Suprapubic skin (tissue), 4 donors: ENCODE measurements at regions not wholly inside any gene's neighbourhood (a gene's known extent, or its start where the extent isn't known, plus 50 kb on each side); places are given as distances from the start of the nearest gene placed in this dataset.
"Not testable (repeated sequence)": the region's sequence is repeated elsewhere in the genome, so short reads cannot be mapped to it uniquely, and the experiment has no call there.

Experiments
- DNase-seq, 2 donors: peaks; one replicate each; pipeline ENCODE4 v3.0.0-alpha.2; 2019; ENCODE audit warnings: low spot score in 2 of 2
- H3K27ac ChIP-seq: fragments of 200-600 bp; sonication (generic); one replicate; pipeline ENCODE4 v1.5.1; 2019
- H3K27me3 ChIP-seq: fragments of 200-600 bp; sonication (generic); one replicate; pipeline ENCODE4 v1.5.1; 2019
- H3K36me3 ChIP-seq: fragments of 200-600 bp; sonication (generic); one replicate; pipeline ENCODE4 v1.5.1; 2019
- H3K4me1 ChIP-seq: fragments of 200-600 bp; sonication (generic); one replicate; pipeline ENCODE4 v1.5.1; 2019
- H3K4me3 ChIP-seq: fragments of 200-600 bp; sonication (generic); one replicate; pipeline ENCODE4 v1.5.1; 2019; ENCODE audit warnings: mild to moderate bottlenecking
- H3K9me3 ChIP-seq: fragments of 200-600 bp; sonication (generic); one replicate; pipeline ENCODE4 v1.5.1; 2019
- EP300 ChIP-seq: sonication (generic); formaldehyde crosslinking; IDR thresholded peaks from one replicate; pipeline ENCODE4 v1.6.1; 2017; ENCODE audit warnings: antibody characterized with exemption
- POLR2A ChIP-seq, 2 donors: fragments of 450-650 bp; IDR thresholded peaks; one replicate each; pipeline ENCODE4 v1.6.1; 2017; ENCODE audit warnings: antibody characterized with exemption in 2 of 2, mild to moderate bottlenecking in 2 of 2, moderate library complexity in 2 of 2
- POLR2AphosphoS5 ChIP-seq, 3 donors: sonication (generic); formaldehyde crosslinking; IDR thresholded peaks; one replicate each; pipeline ENCODE4 v1.6.1; 2017; ENCODE audit warnings: antibody characterized with exemption in 3 of 3
- WGBS: methylation state at CpG from one replicate; pipeline ENCODE4 v1.1.5; 2018; 5-methylcytosine and 5-hydroxymethylcytosine counted together
- TF ChIP-seq, protein P1 (sequence below), 2 donors: fragments of 200-600 bp in 1 of 2; fragments of 450-650 bp in 1 of 2; sonication (generic) in 1 of 2; IDR thresholded peaks; one replicate each; pipeline ENCODE4 v1.5.1; 2016 to 2019; ENCODE audit warnings: antibody characterized with exemption in 2 of 2, mild to moderate bottlenecking in 1 of 2, moderate library complexity in 1 of 2

DNA sequence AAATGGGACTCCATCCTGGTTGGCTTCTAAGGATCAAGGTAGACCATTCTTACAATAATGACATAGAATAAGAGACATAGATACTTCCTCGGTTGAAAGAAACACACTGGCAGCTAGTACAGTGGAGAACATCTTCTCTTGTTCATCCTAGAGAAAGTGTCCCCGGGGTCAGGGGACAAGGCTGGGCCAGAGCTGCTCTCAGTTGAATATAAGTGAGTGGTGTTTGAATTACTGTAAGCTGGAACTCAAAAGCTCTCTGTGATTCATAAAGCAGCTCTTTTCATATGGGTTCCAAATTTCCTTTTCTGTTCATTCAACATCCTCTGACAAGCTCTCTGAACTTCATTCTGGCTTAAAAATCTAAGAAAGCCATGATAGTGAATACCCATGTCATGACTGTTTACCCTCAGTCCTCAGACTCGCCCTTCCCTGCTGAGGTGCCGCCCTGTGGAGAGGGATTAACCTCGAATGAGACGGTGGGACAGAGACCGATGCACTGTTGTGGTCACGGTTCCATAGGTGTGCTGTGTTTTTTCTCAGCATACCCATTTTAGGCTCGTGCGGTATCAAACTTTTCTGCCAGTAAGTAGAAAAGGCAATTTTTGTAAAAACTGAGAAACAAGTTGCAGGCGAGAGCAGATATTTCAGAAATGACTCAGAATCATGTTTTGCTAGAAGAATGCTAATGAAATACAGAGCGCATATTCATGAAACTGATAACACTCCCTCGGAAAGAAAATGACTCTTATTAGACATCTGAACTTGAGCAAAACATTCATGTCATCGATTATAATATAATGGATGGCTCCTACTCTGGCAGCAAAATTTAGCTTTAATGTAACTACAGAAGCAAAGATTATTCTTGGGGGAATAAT lies 351.1 kb downstream of the ANAPC1 start:
- DNase-seq, H3K4me3 ChIP-seq, H3K9me3 ChIP-seq, H3K36me3 ChIP-seq, H3K27me3 ChIP-seq: not testable (repeated sequence)
- Histone ChIP-seq H3K27ac (peak overlapping the region; percentile 34), H3K4me1 (peaks cover 13% of the 10 kb centered on the region)
- 54% methylated on average over 2 of the region's 14 CpGs for WGBS

GRCh38 chr2:111533557-111534247 lies 350.3 kb downstream of the ANAPC1 start:
- not testable (repeated sequence) for H3K9me3 ChIP-seq, H3K4me3 ChIP-seq, DNase-seq, H3K36me3 ChIP-seq, H3K27me3 ChIP-seq
- Histone ChIP-seq H3K4me1 (peaks cover 13% of the 10 kb centered on the region), H3K27ac (peak overlapping the region; percentile 56)
- WGBS: 65% methylated on average over 4 of the region's 8 CpGs

GRCh38 chr2:111534910-111535352 lies 349.1 kb downstream of the ANAPC1 start:
- whole genome bisulfite sequencing: 49% methylated on average over 4 of the region's 4 CpGs
- Histone ChIP-seq H3K4me3 (no peak overlapping the region), H3K36me3 (no peaks in the 10 kb centered on the region), H3K27ac (no peak overlapping the region), H3K27me3 (no peaks in the 10 kb centered on the region), H3K4me1 (peaks cover 13% of the 10 kb centered on the region), H3K9me3 (no peaks in the 10 kb centered on the region)
- TF ChIP-seq, protein P1, sequence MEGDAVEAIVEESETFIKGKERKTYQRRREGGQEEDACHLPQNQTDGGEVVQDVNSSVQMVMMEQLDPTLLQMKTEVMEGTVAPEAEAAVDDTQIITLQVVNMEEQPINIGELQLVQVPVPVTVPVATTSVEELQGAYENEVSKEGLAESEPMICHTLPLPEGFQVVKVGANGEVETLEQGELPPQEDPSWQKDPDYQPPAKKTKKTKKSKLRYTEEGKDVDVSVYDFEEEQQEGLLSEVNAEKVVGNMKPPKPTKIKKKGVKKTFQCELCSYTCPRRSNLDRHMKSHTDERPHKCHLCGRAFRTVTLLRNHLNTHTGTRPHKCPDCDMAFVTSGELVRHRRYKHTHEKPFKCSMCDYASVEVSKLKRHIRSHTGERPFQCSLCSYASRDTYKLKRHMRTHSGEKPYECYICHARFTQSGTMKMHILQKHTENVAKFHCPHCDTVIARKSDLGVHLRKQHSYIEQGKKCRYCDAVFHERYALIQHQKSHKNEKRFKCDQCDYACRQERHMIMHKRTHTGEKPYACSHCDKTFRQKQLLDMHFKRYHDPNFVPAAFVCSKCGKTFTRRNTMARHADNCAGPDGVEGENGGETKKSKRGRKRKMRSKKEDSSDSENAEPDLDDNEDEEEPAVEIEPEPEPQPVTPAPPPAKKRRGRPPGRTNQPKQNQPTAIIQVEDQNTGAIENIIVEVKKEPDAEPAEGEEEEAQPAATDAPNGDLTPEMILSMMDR (IDR thresholded peaks at IDR 0.05): no peak
- no peak for TF ChIP-seq EP300
- no peak for TF ChIP-seq POLR2A (IDR thresholded peaks at IDR 0.05)
- no peak for TF ChIP-seq POLR2AphosphoS5 (IDR thresholded peaks at IDR 0.05)
- DNase-seq: no peak

GRCh38 chr2:111535404-111535803 lies 348.6 kb downstream of the ANAPC1 start:
- Histone ChIP-seq H3K36me3 (no peaks in the 10 kb centered on the region), H3K27me3 (no peaks in the 10 kb centered on the region), H3K4me3 (no peak overlapping the region), H3K4me1 (peaks cover 13% of the 10 kb centered on the region), H3K27ac (no peak overlapping the region), H3K9me3 (no peaks in the 10 kb centered on the region)
- 67% methylated on average over 1 of the region's 1 CpG for WGBS
- TF ChIP-seq, protein P1 (IDR thresholded peaks at IDR 0.05): no peak
- TF ChIP-seq POLR2AphosphoS5 (IDR thresholded peaks at IDR 0.05): no peak
- no peak for TF ChIP-seq POLR2A (IDR thresholded peaks at IDR 0.05)
- TF ChIP-seq EP300: no peak
- no peak for DNase-seq

GRCh38 chr2:111537078-111537655 lies 346.8 kb downstream of the ANAPC1 start:
- 94% methylated on average over 15 of the region's 15 CpGs for WGBS
- H3K4me3 ChIP-seq: no peak overlapping the region
- no peaks in the 10 kb centered on the region for H3K9me3 ChIP-seq
- no peak overlapping the region for H3K27ac ChIP-seq
- no peaks in the 10 kb centered on the region for H3K27me3 ChIP-seq
- no peak for DNase-seq
- H3K36me3 ChIP-seq: no peaks in the 10 kb centered on the region
- H3K4me1 ChIP-seq: peaks cover 13% of the 10 kb centered on the region
- TF ChIP-seq POLR2A (IDR thresholded peaks at IDR 0.05) (no peak), POLR2AphosphoS5 (IDR thresholded peaks at IDR 0.05) (no peak), EP300 (no peak)
- TF ChIP-seq, protein P1 (IDR thresholded peaks at IDR 0.05): no peak

- no CpG with 5 or more reads among the region's 9 CpGs for WGBS
- not testable (repeated sequence) for H3K27ac ChIP-seq, H3K36me3 ChIP-seq, H3K4me3 ChIP-seq, H3K4me1 ChIP-seq, H3K9me3 ChIP-seq, DNase-seq, H3K27me3 ChIP-seq
Observed at GRCh38 chr2:111539991-111540390, 344.0 kb downstream of the ANAPC1 start.

- WGBS: 19% methylated on average over 1 of the region's 2 CpGs
- H3K4me1 ChIP-seq, H3K9me3 ChIP-seq, H3K36me3 ChIP-seq, DNase-seq, H3K27ac ChIP-seq, H3K4me3 ChIP-seq, H3K27me3 ChIP-seq: not testable (repeated sequence)
Observed at GRCh38 chr2:111542120-111542774, 341.7 kb downstream of the ANAPC1 start.

- H3K27me3 ChIP-seq, H3K4me3 ChIP-seq, H3K27ac ChIP-seq, DNase-seq, H3K36me3 ChIP-seq, H3K4me1 ChIP-seq, H3K9me3 ChIP-seq: not testable (repeated sequence)
- 17% methylated on average over 1 of the region's 2 CpGs for WGBS
Observed at GRCh38 chr2:111544006-111544405, 340.0 kb downstream of the ANAPC1 start.

DNA sequence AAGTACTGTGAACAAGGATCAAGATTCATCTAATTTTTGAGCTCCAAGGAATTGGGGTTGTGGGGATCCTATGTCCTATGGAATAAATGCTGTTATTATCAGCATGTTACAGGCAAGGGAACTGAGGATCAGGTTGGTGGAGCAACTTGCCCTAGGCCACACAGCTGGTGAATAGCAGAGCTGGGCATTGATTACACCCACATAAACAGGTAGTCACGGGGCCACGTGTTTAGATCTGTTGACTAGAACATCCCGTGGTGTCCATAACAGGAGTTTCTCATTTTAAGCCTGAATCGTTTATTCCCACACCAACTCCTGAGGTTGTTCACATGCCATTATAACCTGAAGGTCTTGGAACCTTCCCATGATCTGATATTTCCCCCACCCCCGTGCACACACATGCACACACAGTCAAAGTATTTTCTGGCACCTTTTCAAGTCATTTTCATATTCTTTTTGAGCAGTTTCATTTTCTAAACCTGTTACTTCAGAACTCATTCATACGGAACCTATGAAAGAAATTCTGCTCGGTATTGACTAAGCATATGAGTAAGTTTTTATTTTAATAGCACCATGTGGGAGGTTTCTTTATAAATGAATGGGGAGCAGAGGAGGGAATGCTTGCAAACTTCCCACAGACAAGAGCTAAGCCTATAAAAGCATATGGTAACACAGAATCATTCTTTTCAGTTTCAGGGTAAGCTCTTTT lies 338.1 kb downstream of the ANAPC1 start:
- H3K4me3 ChIP-seq, H3K9me3 ChIP-seq, H3K27ac ChIP-seq, DNase-seq, H3K4me1 ChIP-seq, H3K36me3 ChIP-seq, H3K27me3 ChIP-seq: not testable (repeated sequence)
- no CpG with 5 or more reads among the region's 7 CpGs for WGBS
